Upper lobe of right lung (tissue), 1 donor: ENCODE measurements at regions not wholly inside any gene's neighbourhood (a gene's known extent, or its start where the extent isn't known, plus 50 kb on each side); places are given as distances from the start of the nearest gene placed in this dataset.

Experiments
- ATAC-seq: fragments of 200-7000 bp; cut with Tn5 transposase; one replicate; pipeline ENCODE4 v1.9.1; 2020; ENCODE audit warnings: mild to moderate bottlenecking, moderate library complexity
- DNase-seq: peaks from one replicate; pipeline ENCODE4 v3.0.0-alpha.2; 2020
- H3K27ac ChIP-seq: fragments of 200-600 bp; one replicate; pipeline ENCODE4 v1.8.0; 2022
- H3K27me3 ChIP-seq: fragments of 200-600 bp; one replicate; pipeline ENCODE4 v1.8.0; 2022; ENCODE audit warnings: mild to moderate bottlenecking
- H3K36me3 ChIP-seq: fragments of 200-600 bp; one replicate; pipeline ENCODE4 v1.8.0; 2022
- H3K4me1 ChIP-seq: fragments of 200-600 bp; one replicate; pipeline ENCODE4 v1.8.0; 2022
- H3K4me3 ChIP-seq: fragments of 200-600 bp; one replicate; pipeline ENCODE4 v1.8.0; 2022; ENCODE audit warnings: mild to moderate bottlenecking
- H3K9me3 ChIP-seq: fragments of 200-600 bp; one replicate; pipeline ENCODE4 v1.8.0; 2022
- intact Hi-C: fragments of 100-400 bp; cut with DNase I; formaldehyde crosslinking; loops from one replicate; pipeline ENCODE4 v1.11.0; 2022
- TF ChIP-seq, protein P1 (sequence below): fragments of 200-600 bp; IDR thresholded peaks from one replicate; pipeline ENCODE4 v1.8.0; 2022; ENCODE audit warnings: antibody characterized with exemption
- donor health status: DM: no; HTN: yes; CAD: no; lungs with severe emphysema.

DNA sequence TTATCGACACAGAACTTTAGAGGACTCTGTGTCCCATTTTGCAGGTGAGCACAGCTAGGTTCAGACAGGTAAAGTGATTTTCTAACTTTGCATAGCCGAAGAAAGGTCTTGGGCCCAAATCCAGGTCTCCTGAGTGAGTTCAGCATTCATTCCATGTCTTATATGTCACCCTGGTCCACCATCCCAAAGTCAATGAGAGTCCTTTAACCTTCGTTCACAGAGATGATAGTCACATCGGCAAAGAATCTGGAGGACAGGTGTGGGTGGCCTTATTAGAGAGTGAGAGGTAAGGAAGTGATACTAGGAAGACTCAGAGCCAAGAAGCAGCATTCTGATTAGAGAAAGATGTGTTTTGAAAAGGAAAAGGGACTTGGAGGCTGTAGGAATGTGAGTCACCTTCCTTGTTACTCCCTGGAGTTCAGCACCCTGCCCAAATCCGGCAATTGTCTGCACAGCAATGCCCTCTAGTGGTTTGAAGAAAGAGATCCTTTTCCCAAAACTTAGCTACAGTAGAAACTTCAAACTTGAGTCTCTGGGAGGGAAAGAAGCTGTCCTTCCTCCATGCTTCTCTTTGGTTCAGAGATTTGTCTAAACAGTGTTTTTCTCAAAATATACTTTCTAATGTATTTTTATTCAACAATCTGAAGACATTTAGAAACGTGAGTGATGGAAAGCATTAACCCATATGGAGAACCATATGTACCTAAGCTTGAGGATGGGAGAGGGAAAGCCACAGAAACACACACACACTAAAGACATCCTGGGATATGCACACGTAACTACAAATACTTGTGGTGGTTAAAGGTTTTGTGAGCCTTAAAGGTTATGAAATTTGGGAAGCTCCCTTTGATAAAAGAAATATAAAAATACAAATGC lies 96.4 kb upstream of the SHISA6 start:
- intact Hi-C loops = loop anchor here (10.0 kb wide), 1 partner anchor 490 kb away; no protein-coding TSS in a partner anchor
- Histone ChIP-seq H3K4me1 (no peaks in the 10 kb centered on the region), H3K9me3 (no peaks in the 10 kb centered on the region), H3K27ac (no peak overlapping the region), H3K27me3 (no peaks in the 10 kb centered on the region), H3K36me3 (no peaks in the 10 kb centered on the region), H3K4me3 (no peak overlapping the region)
- ATAC-seq (peak; percentile 80), DNase-seq (no peak)
- TF ChIP-seq, protein P1, sequence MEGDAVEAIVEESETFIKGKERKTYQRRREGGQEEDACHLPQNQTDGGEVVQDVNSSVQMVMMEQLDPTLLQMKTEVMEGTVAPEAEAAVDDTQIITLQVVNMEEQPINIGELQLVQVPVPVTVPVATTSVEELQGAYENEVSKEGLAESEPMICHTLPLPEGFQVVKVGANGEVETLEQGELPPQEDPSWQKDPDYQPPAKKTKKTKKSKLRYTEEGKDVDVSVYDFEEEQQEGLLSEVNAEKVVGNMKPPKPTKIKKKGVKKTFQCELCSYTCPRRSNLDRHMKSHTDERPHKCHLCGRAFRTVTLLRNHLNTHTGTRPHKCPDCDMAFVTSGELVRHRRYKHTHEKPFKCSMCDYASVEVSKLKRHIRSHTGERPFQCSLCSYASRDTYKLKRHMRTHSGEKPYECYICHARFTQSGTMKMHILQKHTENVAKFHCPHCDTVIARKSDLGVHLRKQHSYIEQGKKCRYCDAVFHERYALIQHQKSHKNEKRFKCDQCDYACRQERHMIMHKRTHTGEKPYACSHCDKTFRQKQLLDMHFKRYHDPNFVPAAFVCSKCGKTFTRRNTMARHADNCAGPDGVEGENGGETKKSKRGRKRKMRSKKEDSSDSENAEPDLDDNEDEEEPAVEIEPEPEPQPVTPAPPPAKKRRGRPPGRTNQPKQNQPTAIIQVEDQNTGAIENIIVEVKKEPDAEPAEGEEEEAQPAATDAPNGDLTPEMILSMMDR = peak; percentile 59

DNA sequence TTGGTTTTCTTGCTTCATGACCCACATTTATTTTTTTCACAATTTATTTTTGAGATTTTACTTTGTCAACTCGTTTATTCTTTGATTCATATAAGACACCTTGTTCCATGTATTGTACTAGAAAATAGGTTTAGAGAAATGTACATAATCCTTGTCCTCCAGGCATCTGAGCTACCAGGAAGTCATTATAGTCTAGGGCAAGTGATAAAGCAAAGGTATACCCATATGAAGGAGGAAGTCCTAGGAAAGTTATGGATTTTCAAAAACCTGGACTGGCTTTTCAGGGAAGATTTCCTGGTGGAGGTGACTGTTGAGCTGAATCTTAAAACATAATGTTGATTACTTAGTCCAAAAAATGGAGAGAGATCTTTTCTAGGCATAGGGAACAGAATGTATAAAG lies 98.8 kb upstream of the SHISA6 start:
- Histone ChIP-seq H3K36me3 (no peaks in the 10 kb centered on the region), H3K4me1 (no peaks in the 10 kb centered on the region), H3K27me3 (no peaks in the 10 kb centered on the region), H3K27ac (no peak overlapping the region), H3K4me3 (no peak overlapping the region), H3K9me3 (no peaks in the 10 kb centered on the region)
- intact Hi-C loops = loop anchor here (10.0 kb wide), 1 partner anchor 493 kb away; no protein-coding TSS in a partner anchor
- ATAC-seq (no peak), DNase-seq (no peak)
- TF ChIP-seq, protein P1 = no peak

DNA sequence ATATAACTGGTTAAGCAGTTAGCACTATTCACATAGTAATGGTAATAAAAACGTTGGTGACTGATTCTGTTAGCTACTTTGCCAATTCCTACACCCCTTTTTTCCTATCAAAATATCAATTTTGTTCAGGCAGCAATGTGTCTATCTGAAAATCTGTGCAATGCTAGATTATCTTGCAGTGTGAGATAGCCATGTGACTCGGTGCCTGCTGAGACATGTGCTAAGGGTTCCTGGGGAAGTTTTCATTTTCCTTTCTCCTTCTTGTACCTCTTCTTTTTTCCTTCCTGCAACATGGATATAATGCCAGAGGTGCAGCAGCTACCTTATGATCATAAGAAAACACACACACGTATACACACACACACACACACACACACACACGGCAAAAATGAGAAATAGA lies 100.5 kb upstream of the SHISA6 start:
- intact Hi-C loops = loop anchor here (10.0 kb wide), 1 partner anchor 494 kb away; no protein-coding TSS in a partner anchor
- Histone ChIP-seq H3K9me3 (no peaks in the 10 kb centered on the region), H3K27ac (no peak overlapping the region), H3K36me3 (no peaks in the 10 kb centered on the region), H3K4me3 (no peak overlapping the region), H3K27me3 (no peaks in the 10 kb centered on the region), H3K4me1 (no peaks in the 10 kb centered on the region)
- no peak for ATAC-seq
- TF ChIP-seq, protein P1 = no peak
- no peak for DNase-seq

DNA sequence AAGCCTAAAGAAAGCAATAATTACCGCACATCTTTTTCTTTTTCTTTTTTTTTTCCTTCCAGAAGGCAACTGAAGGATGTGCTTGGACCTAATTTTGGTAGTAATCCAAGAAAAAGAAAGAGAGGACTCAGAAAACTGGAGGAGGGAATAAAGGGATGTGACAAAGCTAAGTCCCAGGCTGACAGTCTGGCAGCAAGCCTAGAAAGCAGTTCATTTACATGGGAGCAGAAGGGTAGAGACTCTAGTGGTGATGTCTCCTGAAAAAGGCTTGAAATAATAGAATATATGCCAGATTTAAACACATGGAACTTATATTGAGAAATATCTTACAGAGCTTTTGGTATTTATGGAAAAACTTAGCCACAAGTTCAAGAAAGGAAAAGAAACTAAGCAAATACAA lies 101.0 kb upstream of the SHISA6 start:
- Histone ChIP-seq H3K36me3 (no peaks in the 10 kb centered on the region), H3K9me3 (no peaks in the 10 kb centered on the region), H3K27me3 (no peaks in the 10 kb centered on the region), H3K27ac (no peak overlapping the region), H3K4me3 (no peak overlapping the region), H3K4me1 (no peaks in the 10 kb centered on the region)
- TF ChIP-seq, protein P1 = no peak
- DNase-seq = no peak
- no peak for ATAC-seq
- intact Hi-C loops = loop anchor here (10.0 kb wide), 1 partner anchor 495 kb away; no protein-coding TSS in a partner anchor

DNA sequence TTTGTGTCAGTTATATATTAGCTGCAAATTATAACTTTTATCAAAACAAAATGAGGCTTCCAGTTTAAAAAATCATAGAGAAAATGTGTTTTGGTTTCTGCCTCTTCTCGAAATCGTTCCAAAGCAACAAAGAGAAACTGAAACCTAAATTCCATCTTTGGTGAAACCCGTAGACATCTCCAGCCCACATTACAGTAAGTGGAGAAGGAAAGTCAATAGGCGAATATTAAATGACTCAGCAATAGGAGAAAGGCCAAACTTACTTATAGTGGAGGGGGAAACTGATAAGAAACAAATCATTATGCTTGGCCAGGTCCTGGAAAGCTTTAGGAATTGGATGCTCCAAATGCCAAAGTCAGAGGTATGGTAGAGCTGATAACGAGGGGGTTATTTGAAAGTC lies 103.0 kb upstream of the SHISA6 start:
- Histone ChIP-seq H3K27ac (no peak overlapping the region), H3K4me1 (no peaks in the 10 kb centered on the region), H3K27me3 (no peaks in the 10 kb centered on the region), H3K4me3 (peak overlapping the region; percentile 23), H3K9me3 (no peaks in the 10 kb centered on the region), H3K36me3 (no peaks in the 10 kb centered on the region)
- TF ChIP-seq, protein P1 = no peak
- ATAC-seq = no peak
- intact Hi-C loops = no loop called here
- no peak for DNase-seq
